SK-N-MC (cell line): ENCODE measurements at regions not wholly inside any gene's neighbourhood (a gene's known extent, or its start where the extent isn't known, plus 50 kb on each side); places are given as distances from the start of the nearest gene placed in this dataset.

Experiments
- EZH2 ChIP-seq: fragments of 200-600 bp; sonication (generic); IDR thresholded peaks from one replicate; pipeline ENCODE4 v1.6.1; 2017; ENCODE audit warnings: antibody characterized with exemption
- POLR2AphosphoS5 ChIP-seq: IDR thresholded peaks from 2 replicates; pipeline ENCODE4 v1.6.1; 2012; ENCODE audit warnings: mild to moderate bottlenecking, low read depth, low read length, borderline replicate concordance

DNA sequence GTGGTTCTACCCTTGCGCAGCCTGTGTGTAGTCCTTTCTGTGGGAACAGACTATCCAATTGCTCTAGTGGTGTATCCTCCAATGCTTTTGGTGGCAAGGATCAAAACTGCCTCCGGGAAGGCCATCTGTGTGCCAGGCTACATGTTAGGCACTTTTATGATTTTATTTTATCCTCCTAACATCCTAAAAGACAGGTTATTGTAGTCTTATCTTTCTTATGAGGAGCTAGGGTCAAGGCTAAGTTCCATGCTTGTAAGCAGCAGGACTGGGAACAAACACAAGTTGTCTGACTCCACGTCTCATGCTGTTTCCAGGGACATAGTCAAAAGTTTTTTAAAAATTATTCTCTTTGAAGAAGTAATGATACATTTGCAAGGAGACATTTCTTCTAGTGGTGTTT, 278.7 kb upstream of the ADAMTSL1 start:
- TF ChIP-seq EZH2: no peak
- TF ChIP-seq POLR2AphosphoS5: no peak
